GM19397 (cell line): ENCODE measurements at regions not wholly inside any gene's neighbourhood (a gene's known extent, or its start where the extent isn't known, plus 50 kb on each side); places are given as distances from the start of the nearest gene placed in this dataset.

Experiments used
- ATAC-seq: cut with Tn5 transposase; IDR thresholded peaks from one replicate; pipeline ENCODE4 v1.9.1; 2021; ENCODE audit warnings: mild to moderate bottlenecking, moderate library complexity; ENCODE audit not compliant: unreplicated experiment

- no peak for ATAC-seq
These were observed 123.3 kb upstream of the GGTLC1 start for GRCh38 chr20:24111858-24112257.

GRCh38 chr20:24109537-24109936 is 121.0 kb upstream of the GGTLC1 start:
- ATAC-seq, result no peak

GRCh38 chr20:24109008-24109407 is 120.4 kb upstream of the GGTLC1 start:
- ATAC-seq, result no peak

GRCh38 chr20:24108581-24108980 is 120.0 kb upstream of the GGTLC1 start:
- ATAC-seq, result no peak

GRCh38 chr20:24106801-24107445 is 118.3 kb upstream of the GGTLC1 start:
- ATAC-seq, result no peak

- ATAC-seq, result no peak
These were observed 117.7 kb upstream of the GGTLC1 start for GRCh38 chr20:24106150-24106800.

GRCh38 chr20:24102749-24103333 is 114.3 kb upstream of the GGTLC1 start:
- no peak for ATAC-seq

- no peak for ATAC-seq
These were observed 113.7 kb upstream of the GGTLC1 start for GRCh38 chr20:24102290-24102689.

- ATAC-seq, result peak; percentile 84
These were observed 111.9 kb upstream of the GGTLC1 start for GRCh38 chr20:24100370-24101011.

- ATAC-seq, result no peak
These were observed 110.3 kb upstream of the GGTLC1 start for GRCh38 chr20:24098886-24099285.

GRCh38 chr20:24097506-24098245 is 109.1 kb upstream of the GGTLC1 start:
- ATAC-seq, result no peak

GRCh38 chr20:24096864-24097450 is 108.4 kb upstream of the GGTLC1 start:
- ATAC-seq, result no peak

- ATAC-seq, result no peak
These were observed 107.7 kb upstream of the GGTLC1 start for GRCh38 chr20:24096264-24096663.

- ATAC-seq, result no peak
These were observed 107.2 kb upstream of the GGTLC1 start for GRCh38 chr20:24095756-24096155.

GRCh38 chr20:24095303-24095702 is 106.7 kb upstream of the GGTLC1 start:
- ATAC-seq, result no peak

- ATAC-seq, result no peak
These were observed 101.0 kb upstream of the GGTLC1 start for GRCh38 chr20:24089576-24089975.

- ATAC-seq, result no peak
These were observed 97.5 kb upstream of the GGTLC1 start for GRCh38 chr20:24086121-24086520.

- no peak for ATAC-seq
These were observed 95.7 kb upstream of the GGTLC1 start for GRCh38 chr20:24084281-24084680.

- no peak for ATAC-seq
These were observed 92.5 kb upstream of the GGTLC1 start for GRCh38 chr20:24081077-24081476.

- ATAC-seq, result no peak
These were observed 91.3 kb upstream of the GGTLC1 start for GRCh38 chr20:24079661-24080412.
